NT2/D1 (cell line): ENCODE measurements at regions not wholly inside any gene's neighbourhood (a gene's known extent, or its start where the extent isn't known, plus 50 kb on each side); places are given as distances from the start of the nearest gene placed in this dataset.

Experiments
- YY1 ChIP-seq: IDR thresholded peaks from 2 replicates; pipeline ENCODE4 v1.6.1; 2011; ENCODE audit not compliant: insufficient read length, insufficient read depth
- ZNF274 ChIP-seq: IDR thresholded peaks from 2 replicates; pipeline ENCODE4 v1.6.1; 2011; ENCODE audit warnings: mild to moderate bottlenecking, low read depth, low read length

GRCh38 chr5:93929131-93929530 lies 187.7 kb upstream of the POU5F2 start:
- TF ChIP-seq ZNF274 = no peak
- no peak for TF ChIP-seq YY1
